Right hindlimb (tissue), 1 donor: ENCODE measurements at regions not wholly inside any gene's neighbourhood (a gene's known extent, or its start where the extent isn't known, plus 50 kb on each side); places are given as distances from the start of the nearest gene placed in this dataset.

ENCODE experiments used
- DNase-seq: peaks from one replicate; pipeline ENCODE4 v3.0.0-alpha.2; 2018

GRCh38 chr15:69798481-69799250, 299.1 kb downstream of the TLE3 start:
- DNase-seq, result no peak

DNA sequence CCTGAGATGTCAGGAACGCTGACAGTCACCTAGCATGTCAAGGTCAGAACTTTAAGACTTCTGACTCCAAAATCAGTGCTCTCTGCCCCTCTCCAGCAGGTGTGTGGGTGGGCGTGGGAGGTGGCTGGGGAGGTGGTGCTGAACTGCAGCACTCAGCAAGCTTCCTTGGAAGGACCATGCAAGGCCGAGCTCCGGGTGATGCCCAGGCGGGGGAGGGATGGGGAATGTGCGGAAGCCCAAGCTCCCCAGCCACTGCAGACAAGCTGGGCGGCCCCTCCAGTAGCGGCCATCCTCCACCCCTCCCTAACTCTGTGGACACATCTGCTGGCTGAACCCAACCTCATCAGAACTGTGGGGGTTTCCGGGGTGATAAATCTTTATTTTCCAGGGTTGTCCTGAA, 296.6 kb downstream of the TLE3 start:
- DNase-seq, result no peak

DNA sequence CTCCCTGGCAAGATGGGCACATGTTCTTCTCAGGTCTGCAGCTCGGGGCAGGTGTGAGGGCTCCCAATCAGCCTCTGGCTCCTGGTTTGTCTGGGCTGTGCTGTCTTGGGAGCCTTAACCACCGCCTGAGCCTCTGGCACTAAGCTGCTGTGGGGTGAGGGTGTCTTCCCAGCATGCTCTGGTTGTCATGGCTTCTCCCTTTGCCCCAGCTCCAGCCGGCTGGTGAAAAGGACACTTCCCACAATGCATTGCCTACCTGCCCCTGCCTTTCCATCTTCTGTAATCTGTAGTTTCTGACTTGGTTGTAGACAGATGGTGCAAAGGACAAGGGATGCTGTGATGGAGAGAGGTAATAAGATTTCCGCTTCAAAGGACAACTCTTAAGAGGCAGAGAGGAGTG, 295.3 kb downstream of the TLE3 start:
- no peak for DNase-seq

DNA sequence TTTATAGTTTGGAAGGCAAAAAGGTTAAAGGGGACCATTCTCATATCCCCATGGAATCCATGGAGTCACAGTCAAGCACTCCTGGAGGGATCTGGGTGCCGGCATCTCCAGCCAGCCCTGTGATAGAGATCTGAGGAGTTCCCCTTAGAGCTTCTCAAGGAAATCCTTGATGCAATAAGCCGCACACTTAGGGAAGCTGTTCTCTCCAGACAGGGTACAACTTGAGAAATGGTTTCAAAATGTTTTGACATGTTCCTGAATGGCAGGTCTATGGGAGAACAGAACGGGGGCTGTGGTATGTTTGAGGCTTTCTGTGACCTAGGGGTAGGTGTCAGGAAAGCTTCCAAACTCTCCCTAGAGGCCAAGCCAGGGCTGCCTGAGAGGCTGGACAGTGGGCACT, 292.9 kb downstream of the TLE3 start:
- DNase-seq, result no peak

GRCh38 chr15:69805248-69805953, 292.3 kb downstream of the TLE3 start:
- DNase-seq, result no peak

- DNase-seq, result no peak
Measured at GRCh38 chr15:69806287-69806915, 291.3 kb downstream of the TLE3 start.

- no peak for DNase-seq
Measured at GRCh38 chr15:69807721-69808120, 290.0 kb downstream of the TLE3 start.

DNA sequence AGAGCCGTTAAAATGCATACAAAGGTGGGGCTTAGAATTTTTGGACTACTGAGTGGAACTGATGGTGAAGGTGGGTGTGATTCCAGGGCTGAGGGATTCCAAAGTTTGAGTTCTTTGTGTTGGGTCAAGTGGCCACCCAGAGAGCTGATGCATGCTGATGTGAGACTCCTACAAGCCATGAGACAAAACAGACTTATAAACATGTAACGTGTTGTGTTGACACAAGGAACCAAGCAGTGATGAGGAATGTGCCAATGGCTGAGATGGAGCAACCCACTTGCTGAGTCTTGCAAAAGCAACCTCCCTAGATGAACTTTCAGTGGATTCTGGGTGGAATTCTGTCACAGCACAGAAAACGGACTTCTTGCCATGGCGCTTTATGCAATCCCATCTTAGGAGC, 289.0 kb downstream of the TLE3 start:
- no peak for DNase-seq

- DNase-seq, result no peak
Measured at GRCh38 chr15:69809421-69809820, 288.3 kb downstream of the TLE3 start.

GRCh38 chr15:69810431-69811354, 287.0 kb downstream of the TLE3 start:
- peak; percentile 79 for DNase-seq

GRCh38 chr15:69812861-69813261, 284.9 kb downstream of the TLE3 start:
- no peak for DNase-seq

GRCh38 chr15:69813881-69814280, 283.8 kb downstream of the TLE3 start:
- DNase-seq, result no peak

GRCh38 chr15:69814932-69815331, 282.8 kb downstream of the TLE3 start:
- peak; percentile 32 for DNase-seq

- DNase-seq, result no peak
Measured at GRCh38 chr15:69815793-69816192, 281.9 kb downstream of the TLE3 start.

DNA sequence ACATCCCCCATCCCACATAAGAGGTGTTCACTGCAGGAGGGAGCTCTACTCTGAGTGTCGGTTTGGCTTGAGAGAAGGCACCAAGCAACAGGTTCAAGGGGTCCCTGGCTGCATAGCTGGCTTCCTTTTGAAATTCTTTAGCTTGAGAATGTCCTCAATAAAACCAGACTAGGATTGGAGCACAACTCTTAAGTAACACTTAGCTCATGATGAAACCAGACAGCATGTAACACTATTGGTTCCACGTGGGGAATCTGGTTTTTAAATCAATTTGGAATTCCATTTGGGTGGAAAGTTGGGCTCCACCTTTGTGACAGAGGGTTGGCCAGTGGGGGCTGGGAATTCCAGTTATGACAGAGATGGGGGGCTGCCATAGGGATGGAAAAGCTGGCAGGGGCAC, 281.2 kb downstream of the TLE3 start:
- DNase-seq, result no peak

GRCh38 chr15:69818529-69818928, 279.2 kb downstream of the TLE3 start:
- DNase-seq, result no peak

DNA sequence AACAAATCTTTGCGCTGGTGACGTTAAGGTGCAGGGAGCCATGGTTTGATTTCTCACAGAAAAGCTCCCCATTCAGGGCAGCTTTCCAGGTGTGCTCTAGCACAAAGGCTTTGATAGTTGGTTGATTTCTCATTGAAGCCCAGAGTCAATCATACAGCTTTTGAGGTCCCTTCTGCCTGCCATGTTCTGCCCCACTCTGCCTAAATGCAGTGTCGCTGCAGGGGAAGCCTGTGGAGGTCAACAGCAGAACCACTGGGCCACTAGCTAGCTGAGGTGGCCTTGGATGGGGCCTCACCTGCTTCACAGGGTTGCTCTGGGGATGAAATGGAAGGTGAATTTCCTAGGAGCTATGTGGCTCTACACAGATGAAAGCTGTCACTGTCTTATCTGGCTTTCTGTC, 278.3 kb downstream of the TLE3 start:
- no peak for DNase-seq

- DNase-seq, result no peak
Measured at GRCh38 chr15:69820819-69821218, 276.9 kb downstream of the TLE3 start.

DNA sequence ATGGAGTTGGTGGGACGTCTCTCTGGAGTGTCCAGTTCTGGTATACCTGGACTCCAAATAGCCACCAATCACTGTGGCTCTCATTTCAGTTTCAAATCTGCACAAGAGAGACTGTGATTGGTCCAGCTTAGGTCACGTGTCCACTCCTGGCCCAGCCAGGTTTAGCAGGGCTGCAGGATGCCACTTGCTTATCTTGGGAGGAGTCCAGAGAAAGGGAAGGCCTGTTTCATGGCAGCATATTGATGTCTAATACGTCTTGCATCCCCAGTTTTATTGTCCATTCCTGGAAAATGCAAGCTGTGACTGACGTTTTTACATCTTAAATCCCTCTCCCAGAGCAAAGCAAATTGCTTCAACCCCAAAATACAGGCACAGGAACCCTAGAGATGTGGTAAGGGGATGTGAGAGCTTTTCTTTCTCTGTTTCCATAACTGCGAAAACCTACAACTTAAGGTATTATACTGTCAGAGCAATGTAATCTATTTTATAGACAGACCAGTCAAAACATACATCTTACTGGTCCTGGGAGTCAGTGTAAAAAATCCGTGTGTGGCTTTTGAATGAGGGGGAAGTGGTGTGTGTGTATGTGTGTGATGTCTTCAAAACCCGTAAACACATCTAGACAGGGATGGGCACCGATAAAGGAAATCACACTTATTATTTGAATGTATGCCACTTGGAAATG, 274.4 kb downstream of the TLE3 start:
- DNase-seq, result no peak

DNA sequence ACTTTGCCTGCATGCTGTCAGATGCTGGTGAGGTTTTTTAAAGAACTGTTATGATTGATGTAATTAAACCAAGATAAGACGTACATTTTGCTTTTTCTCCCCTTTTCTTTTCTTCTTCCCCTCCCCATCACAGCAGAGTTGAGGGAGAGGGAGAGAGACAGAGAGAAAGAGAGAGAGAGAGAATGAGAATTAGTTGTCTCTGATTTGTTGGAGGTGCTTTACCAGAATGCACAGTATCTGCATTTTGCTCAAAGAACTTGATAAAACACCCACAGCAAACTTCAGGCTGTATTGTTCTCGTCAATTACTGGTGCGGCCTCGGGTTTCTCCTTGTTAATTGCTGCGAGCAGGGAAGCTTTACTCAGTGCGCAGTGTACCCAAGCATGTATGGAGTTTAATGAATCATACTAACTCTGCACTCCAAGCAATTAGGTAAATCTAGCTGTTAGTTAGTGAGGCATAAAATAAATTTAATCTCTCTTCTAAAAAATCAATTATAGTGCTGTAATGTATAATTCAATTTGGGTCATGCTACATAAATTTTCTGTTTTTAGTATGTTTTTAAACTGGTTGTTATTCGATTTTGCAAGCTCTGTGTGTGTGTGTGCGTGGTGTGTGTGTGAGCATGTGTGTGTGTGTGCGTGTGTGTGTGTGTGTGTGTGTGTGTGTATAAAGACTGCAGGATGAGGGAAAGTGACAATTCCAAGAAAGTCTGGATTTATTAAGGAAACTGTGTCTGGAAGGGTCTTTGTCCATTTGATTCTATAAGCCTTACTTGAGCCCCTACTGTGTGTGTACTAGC, 273.4 kb downstream of the TLE3 start:
- DNase-seq, result no peak

- DNase-seq, result no peak
Measured at GRCh38 chr15:69824877-69825406, 272.8 kb downstream of the TLE3 start.
